SK-N-SH (cell line): ENCODE measurements at regions not wholly inside any gene's neighbourhood (a gene's known extent, or its start where the extent isn't known, plus 50 kb on each side); places are given as distances from the start of the nearest gene placed in this dataset.
"Not testable (repeated sequence)": the region's sequence is repeated elsewhere in the genome, so short reads cannot be mapped to it uniquely, and the experiment has no call there.

ENCODE experiments used
- CHD2 ChIP-seq: fragments of 150-350 bp; IDR thresholded peaks from 2 replicates; pipeline ENCODE4 v1.6.1; 2018; ENCODE audit warnings: low read length; ENCODE audit not compliant: partially characterized antibody
- ELF1 ChIP-seq: IDR thresholded peaks from 2 replicates; pipeline ENCODE4 v1.4.0; 2012
- EP300 ChIP-seq, 2 experiments: IDR thresholded peaks; 2 replicates each; pipeline versions ENCODE4 v1.4.0 to v1.6.1; 2012; ENCODE audit warnings: borderline replicate concordance in 1 of 2, low read depth in 1 of 2, low read length in 1 of 2
- EZH2phosphoT487 ChIP-seq: fragments of 200-600 bp; sonication (generic); IDR thresholded peaks from 2 replicates; pipeline ENCODE4 v1.6.1; 2017; ENCODE audit warnings: low read depth, mixed run types, mild to moderate bottlenecking, antibody characterized with exemption, moderate library complexity, borderline replicate concordance
- FOXM1 ChIP-seq: IDR thresholded peaks from 2 replicates; pipeline ENCODE4 v1.4.0; 2012; ENCODE audit warnings: low read depth, mild to moderate bottlenecking
- NFIC ChIP-seq: IDR thresholded peaks from 2 replicates; pipeline ENCODE4 v1.4.0; 2012; ENCODE audit warnings: borderline replicate concordance
- POLR2AphosphoS5 ChIP-seq: IDR thresholded peaks from 2 replicates; pipeline ENCODE4 v1.6.1; 2012; ENCODE audit warnings: low read depth, low read length
- RCOR1 ChIP-seq: fragments of 150-350 bp; IDR thresholded peaks from 2 replicates; pipeline ENCODE4 v1.6.1; 2017; ENCODE audit warnings: antibody characterized with exemption, low read length
- SIN3A ChIP-seq: IDR thresholded peaks from 2 replicates; pipeline ENCODE4 v1.6.1; 2012; ENCODE audit warnings: low read depth, mild to moderate bottlenecking, low read length, moderate library complexity, borderline replicate concordance
- TAF1 ChIP-seq: IDR thresholded peaks from 2 replicates; pipeline ENCODE4 v1.6.1; 2012; ENCODE audit warnings: low read depth, mild to moderate bottlenecking, low read length, moderate library complexity, borderline replicate concordance
- YY1 ChIP-seq: IDR thresholded peaks from 2 replicates; pipeline ENCODE4 v1.4.0; 2012; ENCODE audit warnings: low read depth, mild to moderate bottlenecking
- TF ChIP-seq, protein P1 (sequence below): fragments of 200-600 bp; sonication (generic); IDR thresholded peaks from 2 replicates; pipeline ENCODE4 v1.6.1; 2017; ENCODE audit warnings: antibody characterized with exemption, mild to moderate bottlenecking, moderate library complexity
- TF ChIP-seq, protein P2 (sequence below): fragments of 150-350 bp; IDR thresholded peaks from 2 replicates; pipeline ENCODE4 v1.6.1; 2016; ENCODE audit warnings: mild to moderate bottlenecking, low read depth, low read length
- TF ChIP-seq, protein P3 (sequence below): fragments of 150-350 bp; IDR thresholded peaks from 2 replicates; pipeline ENCODE4 v1.6.1; 2017; ENCODE audit warnings: antibody characterized with exemption, low read length, low read depth, borderline replicate concordance

DNA sequence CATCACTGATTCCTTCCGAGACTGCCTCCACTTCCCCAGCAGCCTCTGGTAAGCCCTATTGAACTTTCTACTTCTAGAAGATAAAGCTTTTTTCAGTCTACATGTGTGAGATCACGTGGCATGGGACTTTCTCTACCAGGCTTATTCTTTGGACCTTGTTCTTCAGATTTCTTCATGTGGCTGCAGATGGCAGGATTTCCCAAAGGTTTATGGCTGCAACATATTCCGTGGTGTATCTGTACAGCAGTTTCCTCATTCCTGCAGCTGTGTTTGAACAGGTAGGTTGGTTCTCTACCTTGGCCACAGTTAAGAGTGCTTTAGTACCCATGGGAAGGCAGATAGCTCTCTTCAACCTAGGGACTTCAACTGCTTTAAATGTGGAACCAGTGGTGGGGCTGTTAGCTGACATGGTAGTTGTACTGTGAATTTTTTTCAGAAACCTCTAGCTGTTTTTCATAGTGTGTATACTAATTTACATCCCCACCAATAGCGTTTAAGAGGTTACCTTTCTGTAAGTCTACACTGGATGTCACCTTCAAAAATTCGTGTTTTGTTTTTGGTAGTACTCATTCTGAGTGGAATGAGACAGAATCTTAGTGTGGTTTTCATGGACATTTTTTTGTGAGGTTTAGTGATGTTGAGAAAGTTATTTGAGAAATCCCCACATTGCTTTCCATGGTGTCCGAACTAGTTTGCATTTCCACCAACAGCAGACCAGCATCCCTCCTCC, 158.6 kb downstream of the CCDC74A start:
- not testable (repeated sequence) for TF ChIP-seq POLR2AphosphoS5; NFIC; EZH2phosphoT487; FOXM1; ELF1; CHD2; RCOR1; TAF1; YY1; EP300 (IDR thresholded peaks at IDR 0.05; ENCODE audit: borderline replicate concordance in 1 of 2, low read depth in 1 of 2, low read length in 1 of 2); SIN3A
- TF ChIP-seq, protein P1, sequence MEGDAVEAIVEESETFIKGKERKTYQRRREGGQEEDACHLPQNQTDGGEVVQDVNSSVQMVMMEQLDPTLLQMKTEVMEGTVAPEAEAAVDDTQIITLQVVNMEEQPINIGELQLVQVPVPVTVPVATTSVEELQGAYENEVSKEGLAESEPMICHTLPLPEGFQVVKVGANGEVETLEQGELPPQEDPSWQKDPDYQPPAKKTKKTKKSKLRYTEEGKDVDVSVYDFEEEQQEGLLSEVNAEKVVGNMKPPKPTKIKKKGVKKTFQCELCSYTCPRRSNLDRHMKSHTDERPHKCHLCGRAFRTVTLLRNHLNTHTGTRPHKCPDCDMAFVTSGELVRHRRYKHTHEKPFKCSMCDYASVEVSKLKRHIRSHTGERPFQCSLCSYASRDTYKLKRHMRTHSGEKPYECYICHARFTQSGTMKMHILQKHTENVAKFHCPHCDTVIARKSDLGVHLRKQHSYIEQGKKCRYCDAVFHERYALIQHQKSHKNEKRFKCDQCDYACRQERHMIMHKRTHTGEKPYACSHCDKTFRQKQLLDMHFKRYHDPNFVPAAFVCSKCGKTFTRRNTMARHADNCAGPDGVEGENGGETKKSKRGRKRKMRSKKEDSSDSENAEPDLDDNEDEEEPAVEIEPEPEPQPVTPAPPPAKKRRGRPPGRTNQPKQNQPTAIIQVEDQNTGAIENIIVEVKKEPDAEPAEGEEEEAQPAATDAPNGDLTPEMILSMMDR = not testable (repeated sequence)
- TF ChIP-seq, protein P2, sequence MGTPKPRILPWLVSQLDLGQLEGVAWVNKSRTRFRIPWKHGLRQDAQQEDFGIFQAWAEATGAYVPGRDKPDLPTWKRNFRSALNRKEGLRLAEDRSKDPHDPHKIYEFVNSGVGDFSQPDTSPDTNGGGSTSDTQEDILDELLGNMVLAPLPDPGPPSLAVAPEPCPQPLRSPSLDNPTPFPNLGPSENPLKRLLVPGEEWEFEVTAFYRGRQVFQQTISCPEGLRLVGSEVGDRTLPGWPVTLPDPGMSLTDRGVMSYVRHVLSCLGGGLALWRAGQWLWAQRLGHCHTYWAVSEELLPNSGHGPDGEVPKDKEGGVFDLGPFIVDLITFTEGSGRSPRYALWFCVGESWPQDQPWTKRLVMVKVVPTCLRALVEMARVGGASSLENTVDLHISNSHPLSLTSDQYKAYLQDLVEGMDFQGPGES = not testable (repeated sequence)
- TF ChIP-seq, protein P3, sequence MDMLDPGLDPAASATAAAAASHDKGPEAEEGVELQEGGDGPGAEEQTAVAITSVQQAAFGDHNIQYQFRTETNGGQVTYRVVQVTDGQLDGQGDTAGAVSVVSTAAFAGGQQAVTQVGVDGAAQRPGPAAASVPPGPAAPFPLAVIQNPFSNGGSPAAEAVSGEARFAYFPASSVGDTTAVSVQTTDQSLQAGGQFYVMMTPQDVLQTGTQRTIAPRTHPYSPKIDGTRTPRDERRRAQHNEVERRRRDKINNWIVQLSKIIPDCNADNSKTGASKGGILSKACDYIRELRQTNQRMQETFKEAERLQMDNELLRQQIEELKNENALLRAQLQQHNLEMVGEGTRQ = not testable (repeated sequence)
